Liver (tissue), 3 donors: ENCODE measurements at regions not wholly inside any gene's neighbourhood (a gene's known extent, or its start where the extent isn't known, plus 50 kb on each side); places are given as distances from the start of the nearest gene placed in this dataset.

Experiments
- EGR1 ChIP-seq, 2 donors: IDR thresholded peaks; 2 replicates each; pipeline ENCODE4 v1.6.1; 2016 to 2018; ENCODE audit warnings: antibody characterized with exemption in 2 of 2, low read depth in 2 of 2
- FOXA2 ChIP-seq: IDR thresholded peaks from 2 replicates; pipeline ENCODE4 v1.6.1; 2016; ENCODE audit warnings: antibody characterized with exemption
- GABPA ChIP-seq, 2 donors: IDR thresholded peaks in 1 of 2; conservative IDR thresholded peaks in 1 of 2; 2 replicates each; pipeline ENCODE4 v1.6.1; 2016; ENCODE audit warnings: antibody characterized with exemption in 2 of 2, mild to moderate bottlenecking in 1 of 2, moderate library complexity in 1 of 2
- JUND ChIP-seq, 2 donors: IDR thresholded peaks; 2 replicates each; pipeline ENCODE4 v1.6.1; 2016; ENCODE audit warnings: antibody characterized with exemption in 2 of 2
- MAX ChIP-seq: IDR thresholded peaks from 2 replicates; pipeline ENCODE4 v1.6.1; 2016; ENCODE audit warnings: antibody characterized with exemption
- RAD21 ChIP-seq, 2 donors: IDR thresholded peaks; 2 replicates each; pipeline ENCODE4 v1.6.1; 2016; ENCODE audit warnings: antibody characterized with exemption in 2 of 2, mild to moderate bottlenecking in 2 of 2
- REST ChIP-seq: IDR thresholded peaks from 2 replicates; pipeline ENCODE4 v1.6.1; 2016; ENCODE audit warnings: antibody characterized with exemption, mild to moderate bottlenecking
- SP1 ChIP-seq: IDR thresholded peaks from 2 replicates; pipeline ENCODE4 v1.6.1; 2018; ENCODE audit warnings: antibody characterized with exemption, mild to moderate bottlenecking
- TAF1 ChIP-seq: conservative IDR thresholded peaks from 2 replicates; pipeline ENCODE4 v1.6.1; 2016; ENCODE audit warnings: antibody characterized with exemption, mild to moderate bottlenecking
- TF ChIP-seq, protein P1 (sequence below): fragments of 150-350 bp; IDR thresholded peaks from 2 replicates; pipeline ENCODE4 v1.5.1; 2017; ENCODE audit warnings: improper control_type of control experiment, low read depth, low read length; ENCODE audit not compliant: missing input control
- TF ChIP-seq, protein P2 (sequence below): IDR thresholded peaks from 2 replicates; pipeline ENCODE4 v1.6.1; 2016; ENCODE audit warnings: antibody characterized with exemption
- TF ChIP-seq, protein P3 (sequence below): IDR thresholded peaks from 2 replicates; pipeline ENCODE4 v1.6.1; 2016; ENCODE audit warnings: antibody characterized with exemption
- donor health status: healthy.
- donor health status: healthy.

DNA sequence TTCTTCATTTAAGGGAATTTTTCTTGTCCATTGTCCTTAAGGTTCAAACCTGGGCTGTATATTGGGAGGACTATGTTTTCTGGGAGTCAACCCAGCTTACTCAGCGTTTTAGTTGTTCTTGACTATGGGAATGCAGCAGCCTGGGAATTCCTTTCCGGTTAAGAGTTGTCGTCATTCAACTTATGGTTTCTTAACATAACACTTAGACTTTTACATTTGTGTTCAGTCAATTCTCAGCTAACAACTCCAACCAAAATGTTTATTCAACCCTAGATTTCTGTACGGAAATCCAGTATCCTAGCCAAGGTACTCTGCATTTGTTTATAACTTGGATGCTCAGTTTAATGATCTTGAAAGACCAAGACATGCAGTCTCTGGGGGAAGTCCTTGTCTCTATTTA is 960.9 kb downstream of the CBLN2 start:
- TF ChIP-seq, protein P1, sequence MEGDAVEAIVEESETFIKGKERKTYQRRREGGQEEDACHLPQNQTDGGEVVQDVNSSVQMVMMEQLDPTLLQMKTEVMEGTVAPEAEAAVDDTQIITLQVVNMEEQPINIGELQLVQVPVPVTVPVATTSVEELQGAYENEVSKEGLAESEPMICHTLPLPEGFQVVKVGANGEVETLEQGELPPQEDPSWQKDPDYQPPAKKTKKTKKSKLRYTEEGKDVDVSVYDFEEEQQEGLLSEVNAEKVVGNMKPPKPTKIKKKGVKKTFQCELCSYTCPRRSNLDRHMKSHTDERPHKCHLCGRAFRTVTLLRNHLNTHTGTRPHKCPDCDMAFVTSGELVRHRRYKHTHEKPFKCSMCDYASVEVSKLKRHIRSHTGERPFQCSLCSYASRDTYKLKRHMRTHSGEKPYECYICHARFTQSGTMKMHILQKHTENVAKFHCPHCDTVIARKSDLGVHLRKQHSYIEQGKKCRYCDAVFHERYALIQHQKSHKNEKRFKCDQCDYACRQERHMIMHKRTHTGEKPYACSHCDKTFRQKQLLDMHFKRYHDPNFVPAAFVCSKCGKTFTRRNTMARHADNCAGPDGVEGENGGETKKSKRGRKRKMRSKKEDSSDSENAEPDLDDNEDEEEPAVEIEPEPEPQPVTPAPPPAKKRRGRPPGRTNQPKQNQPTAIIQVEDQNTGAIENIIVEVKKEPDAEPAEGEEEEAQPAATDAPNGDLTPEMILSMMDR = no peak
- TF ChIP-seq RAD21 (IDR thresholded peaks at IDR 0.05) (no peak), REST (no peak), SP1 (no peak), MAX (no peak), EGR1 (IDR thresholded peaks at IDR 0.05; ENCODE audit: low read depth in 2 of 2) (no peak), JUND (IDR thresholded peaks at IDR 0.05) (no peak), FOXA2 (no peak), TAF1 (no peak), GABPA (IDR thresholded peaks at IDR 0.05 in 1 of 2, conservative IDR thresholded peaks at IDR 0.05 in 1 of 2) (no peak)
- TF ChIP-seq, protein P2, sequence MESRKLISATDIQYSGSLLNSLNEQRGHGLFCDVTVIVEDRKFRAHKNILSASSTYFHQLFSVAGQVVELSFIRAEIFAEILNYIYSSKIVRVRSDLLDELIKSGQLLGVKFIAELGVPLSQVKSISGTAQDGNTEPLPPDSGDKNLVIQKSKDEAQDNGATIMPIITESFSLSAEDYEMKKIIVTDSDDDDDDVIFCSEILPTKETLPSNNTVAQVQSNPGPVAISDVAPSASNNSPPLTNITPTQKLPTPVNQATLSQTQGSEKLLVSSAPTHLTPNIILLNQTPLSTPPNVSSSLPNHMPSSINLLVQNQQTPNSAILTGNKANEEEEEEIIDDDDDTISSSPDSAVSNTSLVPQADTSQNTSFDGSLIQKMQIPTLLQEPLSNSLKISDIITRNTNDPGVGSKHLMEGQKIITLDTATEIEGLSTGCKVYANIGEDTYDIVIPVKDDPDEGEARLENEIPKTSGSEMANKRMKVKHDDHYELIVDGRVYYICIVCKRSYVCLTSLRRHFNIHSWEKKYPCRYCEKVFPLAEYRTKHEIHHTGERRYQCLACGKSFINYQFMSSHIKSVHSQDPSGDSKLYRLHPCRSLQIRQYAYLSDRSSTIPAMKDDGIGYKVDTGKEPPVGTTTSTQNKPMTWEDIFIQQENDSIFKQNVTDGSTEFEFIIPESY = no peak
- TF ChIP-seq, protein P3, sequence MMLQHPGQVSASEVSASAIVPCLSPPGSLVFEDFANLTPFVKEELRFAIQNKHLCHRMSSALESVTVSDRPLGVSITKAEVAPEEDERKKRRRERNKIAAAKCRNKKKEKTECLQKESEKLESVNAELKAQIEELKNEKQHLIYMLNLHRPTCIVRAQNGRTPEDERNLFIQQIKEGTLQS = no peak
